ENCODE measurements at regions not wholly inside any gene's neighbourhood (a gene's known extent, or its start where the extent isn't known, plus 50 kb on each side); places are given as distances from the start of the nearest gene placed in this dataset.

DNA sequence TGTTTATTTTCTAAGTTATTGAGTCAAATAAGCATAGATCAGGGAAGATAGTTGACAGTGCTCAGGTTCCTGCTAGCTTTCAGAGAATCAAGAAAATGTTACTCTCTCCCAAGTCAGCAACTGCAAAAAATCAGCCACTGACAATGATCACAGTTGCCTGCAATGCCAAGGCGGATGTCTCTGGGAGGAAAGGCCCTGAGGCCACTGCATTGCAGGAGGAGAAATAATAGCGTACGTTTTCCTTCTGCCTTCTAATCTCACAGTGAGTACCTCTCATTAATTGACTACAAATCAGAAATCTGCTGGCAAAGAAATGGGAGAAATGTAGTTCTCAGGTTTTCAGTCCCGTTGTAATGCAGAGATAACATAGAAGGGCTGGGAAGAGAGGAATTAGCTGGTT lies 54.0 kb upstream of the SPON1 start:
- TF ChIP-seq POLR2A (IDR thresholded peaks at IDR 0.05; ENCODE audit: extremely low read depth, insufficient read length) (no peak), MYC (IDR thresholded peaks at IDR 0.05; ENCODE audit: low read depth, low read length) (no peak)
- TF ChIP-seq, protein P1, sequence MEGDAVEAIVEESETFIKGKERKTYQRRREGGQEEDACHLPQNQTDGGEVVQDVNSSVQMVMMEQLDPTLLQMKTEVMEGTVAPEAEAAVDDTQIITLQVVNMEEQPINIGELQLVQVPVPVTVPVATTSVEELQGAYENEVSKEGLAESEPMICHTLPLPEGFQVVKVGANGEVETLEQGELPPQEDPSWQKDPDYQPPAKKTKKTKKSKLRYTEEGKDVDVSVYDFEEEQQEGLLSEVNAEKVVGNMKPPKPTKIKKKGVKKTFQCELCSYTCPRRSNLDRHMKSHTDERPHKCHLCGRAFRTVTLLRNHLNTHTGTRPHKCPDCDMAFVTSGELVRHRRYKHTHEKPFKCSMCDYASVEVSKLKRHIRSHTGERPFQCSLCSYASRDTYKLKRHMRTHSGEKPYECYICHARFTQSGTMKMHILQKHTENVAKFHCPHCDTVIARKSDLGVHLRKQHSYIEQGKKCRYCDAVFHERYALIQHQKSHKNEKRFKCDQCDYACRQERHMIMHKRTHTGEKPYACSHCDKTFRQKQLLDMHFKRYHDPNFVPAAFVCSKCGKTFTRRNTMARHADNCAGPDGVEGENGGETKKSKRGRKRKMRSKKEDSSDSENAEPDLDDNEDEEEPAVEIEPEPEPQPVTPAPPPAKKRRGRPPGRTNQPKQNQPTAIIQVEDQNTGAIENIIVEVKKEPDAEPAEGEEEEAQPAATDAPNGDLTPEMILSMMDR (IDR thresholded peaks at IDR 0.05; ENCODE audit: low read depth, low read length) = no peak
- TF ChIP-seq, protein P2, sequence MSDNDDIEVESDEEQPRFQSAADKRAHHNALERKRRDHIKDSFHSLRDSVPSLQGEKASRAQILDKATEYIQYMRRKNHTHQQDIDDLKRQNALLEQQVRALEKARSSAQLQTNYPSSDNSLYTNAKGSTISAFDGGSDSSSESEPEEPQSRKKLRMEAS (IDR thresholded peaks at IDR 0.05; ENCODE audit: low read depth, low read length) = no peak
- no peak for DNase-seq (ENCODE audit: low read depth)
- H3K4me3 ChIP-seq (ENCODE audit: low read depth, low read length) = no peak overlapping the region
